ENCODE measurements at regions not wholly inside any gene's neighbourhood (a gene's known extent, or its start where the extent isn't known, plus 50 kb on each side); places are given as distances from the start of the nearest gene placed in this dataset.
"Not testable (repeated sequence)": the region's sequence is repeated elsewhere in the genome, so short reads cannot be mapped to it uniquely, and the experiment has no call there.

DNA sequence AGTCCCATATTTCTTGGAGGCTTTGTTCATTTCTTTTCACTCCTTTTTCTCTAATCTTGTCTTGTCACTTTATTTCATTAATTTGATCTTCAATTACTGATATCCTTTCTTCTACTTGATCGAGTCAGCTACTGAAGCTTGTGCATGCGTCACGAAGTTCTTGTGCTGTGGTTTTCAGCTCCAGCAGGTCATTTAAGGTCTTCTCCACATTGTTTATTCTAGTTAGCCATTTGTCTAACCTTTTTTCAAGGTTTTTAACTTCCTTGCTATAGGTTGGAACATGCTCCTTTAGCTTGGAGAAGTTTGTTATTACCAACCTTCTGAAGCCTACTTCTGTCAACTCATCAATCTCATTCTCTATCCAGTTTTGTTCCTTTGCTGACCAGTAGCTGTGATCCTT, 234.0 kb downstream of the ATPSCKMT start:
- DNase-seq = not testable (repeated sequence)

DNA sequence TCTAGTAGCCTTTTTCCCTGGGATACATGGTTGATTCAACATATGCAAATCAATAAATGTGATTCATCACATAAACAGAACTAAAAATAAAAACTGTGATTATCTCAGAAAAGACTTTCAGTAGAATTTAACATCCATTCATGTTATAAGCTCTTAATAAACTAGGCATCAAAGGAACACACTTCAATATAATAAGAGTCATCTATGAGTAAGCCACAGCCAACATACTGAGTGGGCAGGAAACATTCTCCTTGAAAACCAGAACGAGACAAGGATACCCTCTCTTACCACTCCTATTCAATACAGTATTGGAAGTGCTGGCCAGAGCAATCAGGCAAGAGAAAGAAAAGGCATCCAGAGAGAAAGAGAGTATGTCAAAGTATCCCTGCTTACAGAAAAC, 239.9 kb downstream of the ATPSCKMT start:
- DNase-seq = no peak

GRCh38 chr5:9987101-9987500, 262.6 kb downstream of the ATPSCKMT start:
- no peak for DNase-seq

GRCh38 chr5:9977070-9977469, 272.6 kb downstream of the ATPSCKMT start:
- no peak for DNase-seq

- no peak for DNase-seq
Measured at GRCh38 chr5:9976621-9977020, 273.1 kb downstream of the ATPSCKMT start.

DNA sequence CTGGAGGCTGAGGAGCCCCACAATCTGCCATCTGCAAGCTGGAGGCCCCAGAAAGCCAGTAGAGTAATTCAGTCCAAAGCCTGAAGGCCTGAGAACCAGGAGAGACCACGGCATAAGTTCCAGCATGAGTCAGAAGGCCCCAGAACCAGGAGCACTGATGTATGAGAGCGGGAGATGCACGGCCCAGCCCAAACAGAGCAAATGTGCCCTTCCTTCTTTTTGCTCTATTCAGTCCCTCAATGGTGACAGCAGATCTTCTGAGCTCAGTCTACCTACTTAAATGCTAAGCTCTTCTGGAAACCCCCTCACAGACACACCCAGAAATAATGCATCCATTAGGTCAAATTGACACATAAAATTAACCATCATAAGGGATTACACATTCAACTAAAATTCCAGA, 277.6 kb downstream of the ATPSCKMT start:
- DNase-seq = no peak

- DNase-seq = no peak
Measured at GRCh38 chr5:9971301-9971700, 278.4 kb downstream of the ATPSCKMT start.

DNA sequence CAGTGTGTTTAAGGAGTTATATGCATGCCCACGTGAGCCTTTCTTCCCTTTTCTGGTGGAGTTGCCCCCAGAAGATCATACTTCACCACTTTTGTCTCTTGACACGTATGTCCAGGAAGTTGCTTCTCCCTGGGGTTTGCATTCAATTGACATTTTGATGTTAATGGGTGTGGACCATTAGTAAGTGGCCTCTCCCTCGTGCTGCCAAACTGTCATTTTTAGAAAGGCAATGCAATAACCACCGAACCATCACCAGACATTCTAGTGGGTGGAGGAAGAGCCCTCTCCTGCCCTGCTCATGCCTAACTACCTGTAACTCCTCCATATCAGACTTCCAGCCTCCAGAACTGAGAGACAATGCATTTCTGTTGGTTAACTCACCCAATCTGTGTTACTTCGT, 290.8 kb downstream of the ATPSCKMT start:
- no peak for DNase-seq

DNA sequence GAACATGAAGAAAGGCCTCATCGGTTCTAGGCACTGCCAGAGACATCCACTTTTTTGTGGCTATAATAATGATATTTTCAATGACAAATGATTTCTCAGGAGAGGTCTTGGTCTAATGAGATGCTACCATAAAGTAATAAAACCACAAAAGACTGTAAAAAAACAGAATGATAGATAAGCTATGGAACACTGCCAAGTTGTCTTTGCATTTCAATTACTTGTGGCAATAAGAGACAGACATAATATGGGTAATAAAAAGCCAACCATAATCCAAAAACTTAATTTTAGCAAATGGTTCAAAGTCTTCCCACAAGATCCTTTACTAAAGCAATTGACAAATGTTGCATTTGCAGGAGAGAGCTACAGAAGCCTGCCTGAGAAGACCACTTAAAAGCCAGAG, 292.5 kb downstream of the ATPSCKMT start:
- DNase-seq = no peak

DNA sequence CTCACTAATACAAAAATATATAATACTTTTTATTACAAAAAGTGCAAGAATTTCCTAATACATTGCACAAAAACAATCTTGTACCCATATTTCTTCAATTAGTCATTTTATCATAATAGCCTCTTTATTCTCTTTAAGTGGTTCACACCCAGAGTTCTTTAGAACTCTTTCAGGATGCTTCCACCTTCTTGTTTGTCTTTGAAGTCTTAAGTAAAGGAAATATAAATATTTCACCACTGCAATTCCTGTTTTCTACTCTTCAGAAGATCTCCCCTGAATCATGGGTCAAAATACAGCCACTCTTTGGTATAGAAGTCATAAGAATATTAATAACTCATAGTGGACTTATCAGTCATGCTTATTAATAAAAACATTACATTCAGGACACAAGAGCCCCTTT, 293.0 kb downstream of the ATPSCKMT start:
- no peak for DNase-seq

DNA sequence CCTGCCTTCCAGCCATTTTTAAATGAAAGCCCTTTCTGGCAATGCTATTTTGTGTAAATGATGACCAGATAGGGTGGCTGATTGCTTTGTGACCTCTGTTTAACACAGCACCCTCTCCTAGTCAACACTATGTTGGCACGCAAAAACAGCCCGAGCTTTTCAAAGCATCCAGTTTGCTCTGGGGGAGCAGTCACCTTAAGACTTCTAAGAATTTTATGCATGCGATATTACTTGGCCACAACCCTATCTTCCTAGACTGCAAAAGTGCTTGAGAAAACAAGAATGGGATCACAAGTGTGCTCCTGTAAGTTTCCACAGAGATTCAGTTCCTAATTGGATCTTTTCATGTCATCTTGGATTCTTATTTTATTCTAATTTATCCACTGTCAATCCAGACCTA, 294.1 kb downstream of the ATPSCKMT start:
- DNase-seq = no peak

GRCh38 chr5:9954869-9955268, 294.8 kb downstream of the ATPSCKMT start:
- no peak for DNase-seq

GRCh38 chr5:9953691-9954090, 296.0 kb downstream of the ATPSCKMT start:
- DNase-seq = no peak

- no peak for DNase-seq
Measured at GRCh38 chr5:9951865-9952516, 297.7 kb downstream of the ATPSCKMT start.

- no peak for DNase-seq
Measured at GRCh38 chr5:9947944-9948343, 301.7 kb downstream of the ATPSCKMT start.

DNA sequence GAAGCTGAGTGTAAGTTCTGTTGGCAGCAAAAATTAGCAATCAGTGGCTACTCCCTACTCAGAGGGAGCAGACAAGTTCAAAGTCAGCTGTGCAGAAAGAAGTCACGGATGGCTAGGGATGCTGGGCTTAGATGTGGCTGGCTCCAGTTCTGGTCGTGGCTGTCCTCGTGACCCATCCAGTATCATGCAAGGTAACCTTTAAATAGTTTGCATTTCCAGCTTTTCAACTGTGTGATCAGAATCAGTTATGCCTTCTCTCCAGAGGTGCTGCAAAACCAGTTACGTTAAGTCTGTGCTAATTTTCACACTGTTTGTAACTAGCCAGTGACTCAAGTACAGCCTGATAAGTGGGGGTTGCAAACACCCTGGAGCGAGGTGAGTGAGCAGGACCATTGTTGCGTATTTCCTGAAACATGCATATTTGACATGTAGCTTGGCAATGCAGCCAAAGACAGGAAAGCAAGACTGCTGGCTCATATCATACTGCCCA, 302.4 kb downstream of the ATPSCKMT start:
- DNase-seq = no peak

- DNase-seq = peak; percentile 87
Measured at GRCh38 chr5:9932770-9933169, 302.6 kb upstream of the TAS2R1 start.

DNA sequence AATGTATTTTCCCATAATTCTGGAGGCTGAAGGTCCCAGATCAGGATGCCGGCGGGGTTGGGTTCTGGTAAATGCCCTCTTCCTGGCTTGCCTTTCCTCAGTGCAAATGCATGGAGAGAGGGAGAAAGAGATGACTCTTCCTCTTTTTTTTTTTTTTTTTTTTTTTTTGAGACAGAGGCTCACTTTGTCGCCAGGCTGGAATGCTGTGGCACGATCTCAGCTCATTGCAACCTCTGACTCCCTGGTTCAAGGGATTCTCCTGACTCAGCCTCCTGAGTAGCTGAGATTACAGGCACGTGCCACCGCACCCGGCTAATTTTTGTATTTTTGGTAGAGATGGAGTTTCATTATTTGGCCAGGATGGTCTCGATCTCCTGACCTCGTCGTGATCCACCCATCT, 300.0 kb upstream of the TAS2R1 start:
- DNase-seq = peak; percentile 52

DNA sequence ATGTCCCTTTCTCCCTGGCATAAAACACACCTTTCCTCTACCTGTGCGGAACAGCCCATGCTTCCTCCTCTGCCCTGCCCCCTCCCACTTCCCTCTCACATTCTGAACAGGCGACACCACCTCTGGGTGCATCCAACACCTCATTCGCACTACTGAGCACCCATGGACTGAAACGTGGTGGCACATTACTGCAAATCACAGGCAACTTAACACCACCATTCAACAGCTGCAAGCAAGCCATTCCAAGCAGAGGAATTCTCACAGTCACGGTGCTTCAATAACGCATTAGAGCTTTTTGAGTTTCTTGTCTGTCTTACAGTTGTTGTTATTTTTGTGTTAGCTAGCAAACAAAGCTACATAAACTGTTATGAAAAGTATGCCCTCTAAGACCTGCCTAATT, 298.2 kb upstream of the TAS2R1 start:
- no peak for DNase-seq

DNA sequence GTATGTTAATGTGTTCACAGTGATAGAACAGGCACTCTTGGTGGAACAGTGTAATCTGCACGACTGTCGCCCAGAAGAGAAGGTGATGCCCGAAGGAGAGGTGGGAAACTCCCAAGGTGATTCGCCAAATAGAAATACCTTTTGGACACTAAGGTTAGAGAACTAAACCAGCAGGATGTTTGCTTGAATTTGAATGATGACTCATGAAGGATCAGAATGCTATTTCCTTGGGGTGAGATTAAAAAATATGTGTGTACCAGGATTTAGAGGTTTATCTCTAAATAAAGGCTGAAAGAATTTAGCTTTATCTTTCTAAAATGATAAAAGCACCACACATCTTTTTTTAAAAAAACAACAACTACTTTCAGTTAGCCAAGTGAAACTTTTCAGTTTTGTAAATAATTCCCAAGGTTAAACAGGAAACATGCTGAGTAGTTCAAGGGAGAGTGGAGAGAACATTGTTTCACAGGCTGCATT, 297.4 kb upstream of the TAS2R1 start:
- peak; percentile 47 for DNase-seq

GRCh38 chr5:9927106-9927505, 297.0 kb upstream of the TAS2R1 start:
- DNase-seq = peak; percentile 53

GRCh38 chr5:9924614-9925013, 294.5 kb upstream of the TAS2R1 start:
- peak; percentile 98 for DNase-seq

- DNase-seq = no peak
Measured at GRCh38 chr5:9922719-9923118, 292.6 kb upstream of the TAS2R1 start.

GRCh38 chr5:9920697-9921096, 290.5 kb upstream of the TAS2R1 start:
- no peak for DNase-seq

Measured in fibroblast of skin of back (primary cell).